Spleen (tissue), 7 donors: ENCODE measurements at regions not wholly inside any gene's neighbourhood (a gene's known extent, or its start where the extent isn't known, plus 50 kb on each side); places are given as distances from the start of the nearest gene placed in this dataset.

Experiments
- CTCF ChIP-seq, 11 experiments: fragments of 200-600 bp in 7 of 11; fragments of 450-650 bp in 4 of 11; sonication (generic) in 4 of 11; IDR thresholded peaks in 8 of 11; conservative IDR thresholded peaks in 3 of 11; 1 replicate in 7 of 11; 2 replicates in 4 of 11; pipeline versions ENCODE4 v1.4.0 to v1.8.0; 2016 to 2021; ENCODE audit warnings: antibody characterized with exemption in 11 of 11, inconsistent platforms in 4 of 11, mild to moderate bottlenecking in 1 of 11
- POLR2AphosphoS5 ChIP-seq, 3 donors: sonication (generic); formaldehyde crosslinking; IDR thresholded peaks; one replicate each; pipeline ENCODE4 v1.5.1; 2017; ENCODE audit warnings: antibody characterized with exemption in 3 of 3
- donor health status: DM: no; HTN: no; CAD: no; lungs with moderate emphysema.
- donor health status: DM: no; HTN: no; CAD: no.
- donor health status: DM: no; HTN: no; CAD: no.

DNA sequence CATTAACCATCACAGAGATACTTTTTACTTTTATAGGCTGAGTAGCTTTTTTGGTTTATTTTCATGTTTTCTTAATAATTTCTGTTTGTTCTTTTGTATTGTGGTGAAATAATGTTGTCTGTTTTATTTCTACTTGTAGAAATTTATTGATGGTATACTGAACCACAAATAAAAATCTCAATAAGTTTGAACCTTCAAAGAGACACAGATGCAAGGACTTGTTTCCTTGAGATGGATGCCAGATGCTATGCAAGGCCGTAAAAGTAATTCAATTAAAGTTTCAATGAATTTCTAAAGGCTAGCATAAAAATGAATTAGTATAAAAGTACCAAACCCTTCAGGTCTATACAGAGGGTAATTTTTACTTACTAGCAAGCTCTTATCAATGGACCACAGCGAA lies 873.5 kb downstream of the TTLL7 start:
- TF ChIP-seq CTCF (IDR thresholded peaks at IDR 0.05 in 8 of 11, conservative IDR thresholded peaks at IDR 0.05 in 3 of 11), result no peak
- no peak for TF ChIP-seq POLR2AphosphoS5 (IDR thresholded peaks at IDR 0.05)
